CD4-positive, alpha-beta T cell treated with Interleukin-6 at 100 ng/mL for 8 hours (primary cell): ENCODE measurements at regions not wholly inside any gene's neighbourhood (a gene's known extent, or its start where the extent isn't known, plus 50 kb on each side); places are given as distances from the start of the nearest gene placed in this dataset.

ENCODE experiments used
- DNase-seq: peaks from one replicate; pipeline ENCODE4 v3.0.0-alpha.2; 2020; ENCODE audit warnings: mixed read lengths, low spot score

GRCh38 chr4:22099896-22100295 is 151.3 kb upstream of the KCNIP4 start:
- no peak for DNase-seq

GRCh38 chr4:22097596-22097995 is 149.0 kb upstream of the KCNIP4 start:
- DNase-seq = no peak

GRCh38 chr4:22094217-22094616 is 145.6 kb upstream of the KCNIP4 start:
- no peak for DNase-seq

DNA sequence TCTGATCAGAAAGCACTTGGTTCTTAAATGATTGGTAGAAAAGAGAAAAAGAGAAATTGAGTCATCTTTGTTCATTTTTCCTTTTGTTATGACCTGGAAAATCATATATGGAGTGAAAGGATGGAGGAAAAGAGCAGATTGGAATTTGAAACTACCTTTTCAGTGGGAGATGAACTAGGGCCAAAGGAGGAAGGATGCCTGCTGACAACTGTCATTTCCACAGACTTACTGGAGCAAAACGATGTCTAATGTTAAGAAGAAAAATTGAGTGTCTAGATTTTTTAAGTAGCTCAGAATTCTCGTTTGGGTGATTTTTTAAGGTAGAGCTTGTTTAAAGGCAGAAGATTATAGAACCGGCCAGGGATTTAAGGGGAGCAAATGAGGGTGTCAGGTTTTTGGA is 144.6 kb upstream of the KCNIP4 start:
- DNase-seq = no peak

DNA sequence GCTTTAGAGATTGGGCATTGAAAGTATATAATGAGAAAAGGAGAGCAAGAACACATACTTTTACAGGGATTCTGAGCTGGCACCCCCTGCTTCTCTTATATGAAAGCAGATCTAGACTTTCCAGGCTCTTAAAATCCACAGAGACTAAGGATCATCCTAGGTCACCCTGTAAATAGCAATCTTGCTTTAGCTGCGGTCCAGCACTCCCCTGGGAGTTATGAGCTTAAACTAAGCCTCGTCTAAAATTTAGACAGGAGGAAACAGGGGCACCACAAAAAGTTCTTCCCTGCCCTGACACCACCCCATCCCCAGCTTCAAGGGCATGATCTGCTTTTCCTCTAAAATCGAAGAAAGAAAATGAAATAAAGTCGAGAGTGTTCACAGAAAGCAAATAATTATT is 143.3 kb upstream of the KCNIP4 start:
- DNase-seq = no peak

GRCh38 chr4:22091352-22091717 is 142.8 kb upstream of the KCNIP4 start:
- no peak for DNase-seq

DNA sequence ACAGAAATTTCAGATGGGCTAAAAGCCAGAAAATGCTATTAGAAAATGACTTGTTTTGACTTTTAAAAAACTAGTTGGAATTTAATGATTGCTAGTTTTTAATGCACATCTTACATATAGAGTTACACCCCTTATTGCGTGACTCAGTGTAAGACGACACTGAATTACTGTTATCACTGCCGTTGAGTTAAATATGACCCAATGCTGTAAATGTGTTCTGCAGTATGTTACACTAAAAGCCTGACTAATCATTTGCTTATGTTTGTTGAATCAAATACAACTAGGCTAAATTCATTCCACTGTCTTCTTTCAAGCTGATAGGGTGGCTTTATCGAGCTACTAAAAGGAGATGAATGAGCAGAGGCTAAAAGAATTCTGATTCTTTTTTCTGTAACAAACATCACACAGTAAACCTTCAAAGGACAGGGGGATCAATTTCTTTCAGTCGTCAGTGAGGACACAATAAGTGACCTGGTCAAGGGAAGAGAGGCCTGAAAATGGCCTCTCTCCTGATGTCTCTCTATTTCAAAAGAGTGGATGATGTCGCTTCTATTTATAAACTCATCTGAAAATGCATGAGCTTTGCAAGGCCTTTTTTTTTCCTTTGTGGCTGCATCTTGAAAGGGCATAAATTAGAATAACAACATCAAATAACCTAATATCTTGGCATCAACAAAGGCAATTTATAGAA is 142.2 kb upstream of the KCNIP4 start:
- DNase-seq = no peak

DNA sequence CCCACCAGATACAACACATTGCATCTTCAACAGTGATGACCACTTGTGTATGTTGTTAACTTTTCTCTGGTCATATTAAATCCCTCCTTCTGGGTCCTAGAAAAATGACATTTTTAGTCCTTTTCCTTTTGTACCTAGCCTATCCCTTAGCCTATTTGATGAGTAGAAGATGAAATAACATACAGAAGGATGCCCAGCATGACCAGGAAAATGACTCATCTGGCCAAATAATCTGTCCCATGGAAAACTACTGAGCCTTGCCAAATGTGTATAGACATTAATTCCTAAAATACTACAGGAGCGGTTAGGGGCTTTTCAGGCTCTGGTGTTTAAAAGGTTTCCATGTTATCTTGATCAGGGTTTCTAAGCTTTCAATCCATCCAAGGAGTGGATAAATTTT is 129.0 kb upstream of the KCNIP4 start:
- DNase-seq = no peak

GRCh38 chr4:22072726-22073125 is 124.2 kb upstream of the KCNIP4 start:
- DNase-seq = no peak

- no peak for DNase-seq
Observed at GRCh38 chr4:22072240-22072639, 123.7 kb upstream of the KCNIP4 start.

GRCh38 chr4:22071749-22072148 is 123.2 kb upstream of the KCNIP4 start:
- no peak for DNase-seq

GRCh38 chr4:22070256-22070655 is 121.7 kb upstream of the KCNIP4 start:
- no peak for DNase-seq

GRCh38 chr4:22063613-22064012 is 115.0 kb upstream of the KCNIP4 start:
- no peak for DNase-seq

DNA sequence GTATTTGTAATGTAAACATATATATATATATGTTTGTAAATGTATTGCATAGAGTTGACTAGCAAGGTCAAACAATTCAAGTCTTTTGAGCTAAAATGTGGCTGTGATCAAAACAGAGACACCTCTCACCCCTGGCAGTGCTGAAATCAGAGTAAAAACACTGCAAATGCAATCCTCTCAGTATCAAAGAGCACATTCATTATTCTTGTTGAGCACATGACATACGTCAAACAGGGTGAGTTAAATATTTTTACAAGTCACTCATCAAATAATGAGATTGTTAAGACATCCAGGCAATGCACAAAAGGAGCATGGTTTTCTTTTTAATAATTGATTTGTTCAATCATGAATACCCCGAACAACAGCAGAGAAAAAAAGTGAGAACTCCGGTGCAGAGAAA is 114.1 kb upstream of the KCNIP4 start:
- DNase-seq = no peak

DNA sequence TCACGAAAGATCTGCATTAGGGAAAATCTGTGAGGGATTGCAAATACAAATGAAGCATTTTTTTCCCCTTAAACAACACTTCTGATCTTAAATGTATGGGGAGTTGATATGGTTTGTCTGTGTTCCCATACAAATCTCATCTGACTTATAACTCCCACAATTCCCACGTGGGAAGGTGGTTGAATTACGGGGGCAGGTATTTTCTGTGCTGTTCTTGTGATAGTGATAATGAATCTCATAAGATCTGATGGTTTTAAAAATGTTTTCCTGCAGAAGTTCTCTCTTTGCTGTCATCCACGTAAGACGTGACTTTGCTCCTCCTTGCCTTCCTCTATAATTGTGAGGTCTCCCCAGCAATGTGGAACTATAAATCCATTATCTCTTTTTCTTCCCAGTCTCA is 107.4 kb upstream of the KCNIP4 start:
- DNase-seq = no peak

DNA sequence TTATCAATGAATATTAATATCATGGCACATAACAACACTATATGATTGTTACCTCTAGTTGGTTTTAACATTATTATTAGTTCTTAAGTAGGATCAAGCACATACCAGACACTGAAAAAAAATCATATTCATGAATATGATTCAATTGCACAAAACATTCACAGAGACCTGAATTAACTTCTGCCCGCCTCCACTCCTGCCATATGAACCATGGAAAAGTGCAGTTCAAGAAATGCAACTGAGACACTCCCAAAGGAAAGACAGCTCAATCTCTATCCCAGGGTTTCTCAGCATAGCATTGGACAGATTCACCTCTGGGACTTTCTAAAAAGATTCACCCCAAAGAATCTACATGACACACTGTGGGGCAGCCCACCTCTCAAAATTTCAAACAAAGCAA is 103.5 kb upstream of the KCNIP4 start:
- DNase-seq = no peak

DNA sequence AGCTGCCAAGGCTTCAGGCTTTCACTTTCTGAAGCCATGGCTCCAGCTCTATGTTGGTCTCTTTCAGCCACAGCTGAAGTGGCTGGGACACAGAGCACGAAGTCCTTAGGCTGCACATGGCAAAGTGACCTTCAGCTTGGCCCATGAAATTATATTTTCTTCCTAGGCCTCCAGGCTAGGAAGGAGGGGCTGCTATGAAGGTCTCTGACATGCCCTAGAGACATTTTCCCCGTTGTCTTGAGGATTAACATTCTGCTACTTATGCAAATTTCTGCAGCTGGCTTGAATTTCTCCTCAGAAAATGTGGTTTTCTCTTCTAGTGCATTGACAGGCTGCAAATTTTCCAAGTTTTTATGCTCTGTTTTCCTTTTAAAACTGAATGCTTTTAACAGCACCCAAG is 99.8 kb upstream of the KCNIP4 start:
- no peak for DNase-seq

DNA sequence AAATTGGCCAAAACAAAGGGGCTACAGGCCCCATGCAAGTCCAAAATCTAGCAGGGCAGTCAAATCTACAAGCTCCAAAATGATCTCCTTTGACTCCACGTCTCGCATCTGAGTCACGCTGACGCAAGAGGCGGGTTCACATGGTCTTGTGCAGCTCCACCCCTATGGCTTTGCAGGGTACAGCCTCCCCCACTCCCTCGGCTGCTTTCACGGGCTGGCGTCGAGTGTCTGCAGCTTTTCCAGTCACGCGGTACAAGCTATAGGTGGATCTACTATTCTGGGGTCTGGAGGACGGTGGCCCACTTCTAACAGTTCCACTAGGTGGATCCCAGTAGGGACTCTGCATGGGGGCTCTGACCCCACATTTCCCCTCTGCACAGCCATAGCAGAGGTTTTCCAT is 99.2 kb upstream of the KCNIP4 start:
- DNase-seq = no peak

- DNase-seq = no peak
Observed at GRCh38 chr4:22045051-22045630, 96.6 kb upstream of the KCNIP4 start.

GRCh38 chr4:22031423-22031822 is 82.9 kb upstream of the KCNIP4 start:
- no peak for DNase-seq

GRCh38 chr4:22030881-22031280 is 82.3 kb upstream of the KCNIP4 start:
- no peak for DNase-seq

- no peak for DNase-seq
Observed at GRCh38 chr4:22030307-22030706, 81.7 kb upstream of the KCNIP4 start.

DNA sequence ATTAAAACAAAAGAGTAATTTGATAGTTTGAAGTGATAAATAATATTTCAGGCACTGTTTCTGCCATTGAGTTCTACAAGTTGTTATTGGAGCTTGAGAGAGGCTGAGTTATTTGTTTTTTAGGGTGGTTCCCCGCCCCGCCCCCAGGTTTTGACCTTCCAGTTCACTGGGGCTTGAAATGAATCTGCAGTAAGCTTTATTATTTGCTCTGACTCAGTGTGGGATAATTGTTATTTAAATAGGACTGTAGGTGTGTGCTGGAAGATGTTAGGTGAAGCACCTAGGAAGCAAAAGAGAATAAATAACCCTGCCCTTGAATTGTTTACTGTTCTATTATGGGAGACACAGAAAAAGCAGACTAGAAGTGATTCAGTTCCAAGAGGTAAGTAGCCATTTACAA is 81.2 kb upstream of the KCNIP4 start:
- DNase-seq = no peak

DNA sequence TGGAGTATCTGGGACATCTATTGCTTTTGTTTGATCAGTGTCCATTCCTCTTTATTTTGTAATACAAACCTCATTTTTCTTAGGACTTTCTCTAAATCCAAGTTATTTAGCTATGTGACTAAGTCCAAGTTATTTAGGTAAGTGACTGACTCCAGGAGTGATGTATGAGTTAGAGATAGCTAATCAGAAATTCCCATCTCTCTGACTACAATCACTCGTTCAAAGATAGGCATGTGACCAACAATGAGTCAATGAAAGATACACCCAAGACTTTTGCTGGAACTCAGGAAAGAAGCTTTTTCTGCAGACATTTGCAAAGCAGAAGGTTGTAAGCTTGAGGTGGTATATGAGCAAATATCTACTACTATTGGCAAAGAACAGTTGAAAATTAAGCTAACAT is 72.5 kb upstream of the KCNIP4 start:
- DNase-seq = no peak
